H9 (cell line): ENCODE measurements at regions not wholly inside any gene's neighbourhood (a gene's known extent, or its start where the extent isn't known, plus 50 kb on each side); places are given as distances from the start of the nearest gene placed in this dataset.

Experiments used
- DNase-seq: peaks from one replicate; pipeline ENCODE4 v3.0.0-alpha.2; 2017
- H2AFZ ChIP-seq: one replicate; pipeline ENCODE4 v1.6.1; 2013; ENCODE audit warnings: mild to moderate bottlenecking, low read length, control low read depth, moderate library complexity
- H2AK5ac ChIP-seq: 2 replicates; pipeline ENCODE4 v1.6.1; 2013; ENCODE audit warnings: low read length, control low read depth, mixed read lengths; ENCODE audit not compliant: insufficient read length
- H2BK120ac ChIP-seq: one replicate; pipeline ENCODE4 v1.6.1; 2013; ENCODE audit warnings: low read depth, mild to moderate bottlenecking, low read length, control low read depth, inconsistent platforms; ENCODE audit not compliant: poor library complexity, severe bottlenecking
- H2BK12ac ChIP-seq: 2 replicates; pipeline ENCODE4 v1.6.1; 2013; ENCODE audit warnings: low read length, control low read depth, mixed read lengths, low read depth; ENCODE audit not compliant: insufficient read length
- H2BK15ac ChIP-seq: 2 replicates; pipeline ENCODE4 v1.6.1; 2013; ENCODE audit warnings: low read depth, low read length, control low read depth
- H2BK20ac ChIP-seq: one replicate; pipeline ENCODE4 v1.6.1; 2013; ENCODE audit warnings: low read depth, mild to moderate bottlenecking, low read length, control low read depth, inconsistent platforms; ENCODE audit not compliant: poor library complexity, severe bottlenecking
- H2BK5ac ChIP-seq: 2 replicates; pipeline ENCODE4 v1.6.1; 2013; ENCODE audit warnings: low read length, control low read depth, mixed read lengths; ENCODE audit not compliant: insufficient read length
- H3K14ac ChIP-seq: 2 replicates; pipeline ENCODE4 v1.6.1; 2013; ENCODE audit warnings: low read length, control low read depth; ENCODE audit not compliant: insufficient read depth
- H3K18ac ChIP-seq: 2 replicates; pipeline ENCODE4 v1.6.1; 2013; ENCODE audit warnings: low read depth, mild to moderate bottlenecking, mixed read lengths, low read length, control low read depth; ENCODE audit not compliant: insufficient read length
- H3K23ac ChIP-seq: 2 replicates; pipeline ENCODE4 v1.6.1; 2013; ENCODE audit warnings: low read length, control low read depth, mixed read lengths, low read depth; ENCODE audit not compliant: insufficient read length
- H3K23me2 ChIP-seq: 2 replicates; pipeline ENCODE4 v1.6.1; 2013; ENCODE audit warnings: low read depth, mild to moderate bottlenecking, mixed read lengths, low read length, control low read depth; ENCODE audit not compliant: insufficient read length, poor library complexity, severe bottlenecking
- H3K27ac ChIP-seq: 2 replicates; pipeline ENCODE4 v1.5.1; 2013; ENCODE audit warnings: low read length, control low read depth, mixed read lengths, low read depth; ENCODE audit not compliant: insufficient read length
- H3K27me3 ChIP-seq: 2 replicates; pipeline ENCODE4 v1.6.1; 2013; ENCODE audit warnings: low read length, control low read depth, inconsistent platforms; ENCODE audit not compliant: insufficient read depth
- H3K4ac ChIP-seq: 2 replicates; pipeline ENCODE4 v1.6.1; 2013; ENCODE audit warnings: low read depth, mild to moderate bottlenecking, control low read depth, inconsistent platforms, low read length, moderate library complexity
- H3K4me1 ChIP-seq: 2 replicates; pipeline ENCODE4 v1.6.1; 2013; ENCODE audit warnings: low read length, control low read depth, inconsistent platforms; ENCODE audit not compliant: insufficient read depth
- H3K4me2 ChIP-seq: 2 replicates; pipeline ENCODE4 v1.6.1; 2013; ENCODE audit warnings: low read length, control low read depth, mixed read lengths; ENCODE audit not compliant: insufficient read length, insufficient read depth
- H3K56ac ChIP-seq: 2 replicates; pipeline ENCODE4 v1.6.1; 2013; ENCODE audit warnings: low read depth, mild to moderate bottlenecking, mixed read lengths, low read length, control low read depth; ENCODE audit not compliant: insufficient read length
- H3K79me1 ChIP-seq: 2 replicates; pipeline ENCODE4 v1.6.1; 2013; ENCODE audit warnings: low read depth, mild to moderate bottlenecking, moderate library complexity, low read length, control low read depth, inconsistent platforms; ENCODE audit not compliant: insufficient read depth, poor library complexity, severe bottlenecking
- H3K79me2 ChIP-seq: 2 replicates; pipeline ENCODE4 v1.6.1; 2013; ENCODE audit warnings: low read length, control low read depth, inconsistent platforms; ENCODE audit not compliant: insufficient read depth
- H3K9ac ChIP-seq: 2 replicates; pipeline ENCODE4 v1.6.1; 2013; ENCODE audit warnings: low read length, control low read depth, mixed read lengths; ENCODE audit not compliant: insufficient read length; ENCODE audit errors: extremely low read depth
- H3K9me3 ChIP-seq: one replicate; pipeline ENCODE4 v1.6.1; 2013; ENCODE audit warnings: low read depth, low read length, inconsistent platforms; ENCODE audit not compliant: control insufficient read depth
- H3T11ph ChIP-seq: one replicate; pipeline ENCODE4 v1.6.1; 2013; ENCODE audit warnings: mild to moderate bottlenecking, low read length, control low read depth, inconsistent platforms
- H4K20me1 ChIP-seq: one replicate; pipeline ENCODE4 v1.6.1; 2013; ENCODE audit not compliant: control insufficient read depth, insufficient read length, insufficient read depth
- H4K5ac ChIP-seq: 2 replicates; pipeline ENCODE4 v1.6.1; 2013; ENCODE audit warnings: low read depth, mild to moderate bottlenecking, mixed read lengths, low read length, control low read depth; ENCODE audit not compliant: insufficient read length
- H4K8ac ChIP-seq: replicated peaks from 2 replicates; pipeline ENCODE4 v1.6.1; 2013; ENCODE audit warnings: low read length, control low read depth, mixed read lengths, low read depth; ENCODE audit not compliant: insufficient read length
- H4K91ac ChIP-seq: 2 replicates; pipeline ENCODE4 v1.6.1; 2013; ENCODE audit warnings: low read depth, mild to moderate bottlenecking, moderate library complexity, mixed read lengths, low read length, control low read depth; ENCODE audit not compliant: insufficient read length
- H3K27ac Mint-ChIP-seq, 3 experiments: 2 replicates in 2 of 3; 3 replicates in 1 of 3; pipeline ENCODE4 v1.8.0; 2020 to 2021; ENCODE audit warnings: mixed read lengths in 3 of 3, mild to moderate bottlenecking in 1 of 3, moderate library complexity in 1 of 3
- H3K27me3 Mint-ChIP-seq: 2 replicates; pipeline ENCODE4 v1.8.0; 2021; ENCODE audit warnings: low read depth, mild to moderate bottlenecking, moderate library complexity, mixed read lengths
- H3K36me3 Mint-ChIP-seq, 3 experiments: 2 replicates in 2 of 3; 3 replicates in 1 of 3; pipeline ENCODE4 v1.8.0; 2020 to 2021; ENCODE audit warnings: low read depth in 3 of 3, mixed read lengths in 3 of 3; ENCODE audit not compliant: insufficient read depth in 1 of 3
- H3K4me1 Mint-ChIP-seq, 2 experiments: 2 replicates each; pipeline ENCODE4 v1.8.0; 2020; ENCODE audit warnings: mixed read lengths in 2 of 2
- H3K4me3 Mint-ChIP-seq, 2 experiments: 2 replicates in 1 of 2; 3 replicates in 1 of 2; pipeline ENCODE4 v1.8.0; 2020 to 2021; ENCODE audit warnings: mild to moderate bottlenecking in 2 of 2, mixed read lengths in 2 of 2, moderate library complexity in 1 of 2
- H3K9me3 Mint-ChIP-seq, 2 experiments: 2 replicates in 1 of 2; 3 replicates in 1 of 2; pipeline ENCODE4 v1.8.0; 2020; ENCODE audit warnings: mild to moderate bottlenecking in 2 of 2, mixed read lengths in 2 of 2, moderate library complexity in 1 of 2
- CTCF ChIP-seq: fragments of 200-600 bp; sonication (generic); conservative IDR thresholded peaks from 3 replicates; pipeline ENCODE4 v1.8.0; 2021; ENCODE audit warnings: antibody characterized with exemption, mild to moderate bottlenecking
- WGBS: extraction: QIAGEN DNeasy Blood & Tissue Kit; methylation state at CpG from one replicate; pipeline ENCODE4 v1.1.7; 2013; ENCODE audit warnings: missing lambda C conversion rate, low lambda C conversion rate, mixed read lengths; ENCODE audit not compliant: insufficient read length; ENCODE audit errors: extremely low coverage; 5-methylcytosine and 5-hydroxymethylcytosine counted together

- no peak overlapping the region for H2BK12ac ChIP-seq
- no peaks in the 10 kb centered on the region for H3K79me2 ChIP-seq
- no peaks in the 10 kb centered on the region for H3K23me2 ChIP-seq
- no peak overlapping the region for H3K27ac Mint-ChIP-seq
- H3K9me3 ChIP-seq = no peaks in the 10 kb centered on the region
- no peak overlapping the region for H3T11ph ChIP-seq
- H3K14ac ChIP-seq = no peak overlapping the region
- no peak overlapping the region for H3K4me3 Mint-ChIP-seq
- no peaks in the 10 kb centered on the region for H3K4me1 Mint-ChIP-seq
- no peak overlapping the region for H2AK5ac ChIP-seq
- H3K4me2 ChIP-seq = no peak overlapping the region
- no peak overlapping the region for H2AFZ ChIP-seq
- peaks cover 22% of the 10 kb centered on the region in 2 experiments for H3K9me3 Mint-ChIP-seq
- no peaks in the 10 kb centered on the region for H3K79me1 ChIP-seq
- H3K27ac ChIP-seq = no peak overlapping the region
- no peak overlapping the region for H3K56ac ChIP-seq
- no peak overlapping the region for H4K91ac ChIP-seq
- H3K36me3 Mint-ChIP-seq = peaks cover 3 to 16% (median 11%) of the 10 kb centered on the region in 3 experiments; a peak in 6 of 7 replicates
- no CpG with 5 or more reads among the region's 1 CpG for WGBS
- no peak overlapping the region for H2BK20ac ChIP-seq
- H2BK120ac ChIP-seq = no peak overlapping the region
- H2BK5ac ChIP-seq = no peak overlapping the region
- H3K9ac ChIP-seq = no peak overlapping the region
- H3K27me3 ChIP-seq = no peaks in the 10 kb centered on the region
- no peak overlapping the region for H2BK15ac ChIP-seq
- no peaks in the 10 kb centered on the region for H3K27me3 Mint-ChIP-seq
- no peak for TF ChIP-seq CTCF
- H4K5ac ChIP-seq = no peak overlapping the region
- no peaks in the 10 kb centered on the region for H4K20me1 ChIP-seq
- no peak overlapping the region for H4K8ac ChIP-seq
- no peak overlapping the region for H3K4ac ChIP-seq
- H3K18ac ChIP-seq = no peak overlapping the region
- DNase-seq = no peak
- no peak overlapping the region for H3K23ac ChIP-seq
- H3K4me1 ChIP-seq = no peaks in the 10 kb centered on the region
Measured at GRCh38 chr4:65096630-65097029, 573.7 kb downstream of the EPHA5 start.
